H9 (cell line): ENCODE measurements at regions not wholly inside any gene's neighbourhood (a gene's known extent, or its start where the extent isn't known, plus 50 kb on each side); places are given as distances from the start of the nearest gene placed in this dataset.

ENCODE experiments used
- DNase-seq: peaks from one replicate; pipeline ENCODE4 v3.0.0-alpha.2; 2017
- H2AFZ ChIP-seq: one replicate; pipeline ENCODE4 v1.6.1; 2013; ENCODE audit warnings: mild to moderate bottlenecking, low read length, control low read depth, moderate library complexity
- H2AK5ac ChIP-seq: 2 replicates; pipeline ENCODE4 v1.6.1; 2013; ENCODE audit warnings: low read length, control low read depth, mixed read lengths; ENCODE audit not compliant: insufficient read length
- H2BK120ac ChIP-seq: one replicate; pipeline ENCODE4 v1.6.1; 2013; ENCODE audit warnings: low read depth, mild to moderate bottlenecking, low read length, control low read depth, inconsistent platforms; ENCODE audit not compliant: poor library complexity, severe bottlenecking
- H2BK12ac ChIP-seq: 2 replicates; pipeline ENCODE4 v1.6.1; 2013; ENCODE audit warnings: low read length, control low read depth, mixed read lengths, low read depth; ENCODE audit not compliant: insufficient read length
- H2BK15ac ChIP-seq: 2 replicates; pipeline ENCODE4 v1.6.1; 2013; ENCODE audit warnings: low read depth, low read length, control low read depth
- H2BK20ac ChIP-seq: one replicate; pipeline ENCODE4 v1.6.1; 2013; ENCODE audit warnings: low read depth, mild to moderate bottlenecking, low read length, control low read depth, inconsistent platforms; ENCODE audit not compliant: poor library complexity, severe bottlenecking
- H2BK5ac ChIP-seq: 2 replicates; pipeline ENCODE4 v1.6.1; 2013; ENCODE audit warnings: low read length, control low read depth, mixed read lengths; ENCODE audit not compliant: insufficient read length
- H3K14ac ChIP-seq: 2 replicates; pipeline ENCODE4 v1.6.1; 2013; ENCODE audit warnings: low read length, control low read depth; ENCODE audit not compliant: insufficient read depth
- H3K18ac ChIP-seq: 2 replicates; pipeline ENCODE4 v1.6.1; 2013; ENCODE audit warnings: low read depth, mild to moderate bottlenecking, mixed read lengths, low read length, control low read depth; ENCODE audit not compliant: insufficient read length
- H3K23ac ChIP-seq: 2 replicates; pipeline ENCODE4 v1.6.1; 2013; ENCODE audit warnings: low read length, control low read depth, mixed read lengths, low read depth; ENCODE audit not compliant: insufficient read length
- H3K23me2 ChIP-seq: 2 replicates; pipeline ENCODE4 v1.6.1; 2013; ENCODE audit warnings: low read depth, mild to moderate bottlenecking, mixed read lengths, low read length, control low read depth; ENCODE audit not compliant: insufficient read length, poor library complexity, severe bottlenecking
- H3K27ac ChIP-seq: 2 replicates; pipeline ENCODE4 v1.5.1; 2013; ENCODE audit warnings: low read length, control low read depth, mixed read lengths, low read depth; ENCODE audit not compliant: insufficient read length
- H3K27me3 ChIP-seq: 2 replicates; pipeline ENCODE4 v1.6.1; 2013; ENCODE audit warnings: low read length, control low read depth, inconsistent platforms; ENCODE audit not compliant: insufficient read depth
- H3K4ac ChIP-seq: 2 replicates; pipeline ENCODE4 v1.6.1; 2013; ENCODE audit warnings: low read depth, mild to moderate bottlenecking, control low read depth, inconsistent platforms, low read length, moderate library complexity
- H3K4me1 ChIP-seq: 2 replicates; pipeline ENCODE4 v1.6.1; 2013; ENCODE audit warnings: low read length, control low read depth, inconsistent platforms; ENCODE audit not compliant: insufficient read depth
- H3K4me2 ChIP-seq: 2 replicates; pipeline ENCODE4 v1.6.1; 2013; ENCODE audit warnings: low read length, control low read depth, mixed read lengths; ENCODE audit not compliant: insufficient read length, insufficient read depth
- H3K56ac ChIP-seq: 2 replicates; pipeline ENCODE4 v1.6.1; 2013; ENCODE audit warnings: low read depth, mild to moderate bottlenecking, mixed read lengths, low read length, control low read depth; ENCODE audit not compliant: insufficient read length
- H3K79me1 ChIP-seq: 2 replicates; pipeline ENCODE4 v1.6.1; 2013; ENCODE audit warnings: low read depth, mild to moderate bottlenecking, moderate library complexity, low read length, control low read depth, inconsistent platforms; ENCODE audit not compliant: insufficient read depth, poor library complexity, severe bottlenecking
- H3K79me2 ChIP-seq: 2 replicates; pipeline ENCODE4 v1.6.1; 2013; ENCODE audit warnings: low read length, control low read depth, inconsistent platforms; ENCODE audit not compliant: insufficient read depth
- H3K9ac ChIP-seq: 2 replicates; pipeline ENCODE4 v1.6.1; 2013; ENCODE audit warnings: low read length, control low read depth, mixed read lengths; ENCODE audit not compliant: insufficient read length; ENCODE audit errors: extremely low read depth
- H3K9me3 ChIP-seq: one replicate; pipeline ENCODE4 v1.6.1; 2013; ENCODE audit warnings: low read depth, low read length, inconsistent platforms; ENCODE audit not compliant: control insufficient read depth
- H3T11ph ChIP-seq: one replicate; pipeline ENCODE4 v1.6.1; 2013; ENCODE audit warnings: mild to moderate bottlenecking, low read length, control low read depth, inconsistent platforms
- H4K20me1 ChIP-seq: one replicate; pipeline ENCODE4 v1.6.1; 2013; ENCODE audit not compliant: control insufficient read depth, insufficient read length, insufficient read depth
- H4K5ac ChIP-seq: 2 replicates; pipeline ENCODE4 v1.6.1; 2013; ENCODE audit warnings: low read depth, mild to moderate bottlenecking, mixed read lengths, low read length, control low read depth; ENCODE audit not compliant: insufficient read length
- H4K8ac ChIP-seq: replicated peaks from 2 replicates; pipeline ENCODE4 v1.6.1; 2013; ENCODE audit warnings: low read length, control low read depth, mixed read lengths, low read depth; ENCODE audit not compliant: insufficient read length
- H4K91ac ChIP-seq: 2 replicates; pipeline ENCODE4 v1.6.1; 2013; ENCODE audit warnings: low read depth, mild to moderate bottlenecking, moderate library complexity, mixed read lengths, low read length, control low read depth; ENCODE audit not compliant: insufficient read length
- H3K27ac Mint-ChIP-seq, 3 experiments: 2 replicates in 2 of 3; 3 replicates in 1 of 3; pipeline ENCODE4 v1.8.0; 2020 to 2021; ENCODE audit warnings: mixed read lengths in 3 of 3, mild to moderate bottlenecking in 1 of 3, moderate library complexity in 1 of 3
- H3K27me3 Mint-ChIP-seq: 2 replicates; pipeline ENCODE4 v1.8.0; 2021; ENCODE audit warnings: low read depth, mild to moderate bottlenecking, moderate library complexity, mixed read lengths
- H3K36me3 Mint-ChIP-seq, 3 experiments: 2 replicates in 2 of 3; 3 replicates in 1 of 3; pipeline ENCODE4 v1.8.0; 2020 to 2021; ENCODE audit warnings: low read depth in 3 of 3, mixed read lengths in 3 of 3; ENCODE audit not compliant: insufficient read depth in 1 of 3
- H3K4me1 Mint-ChIP-seq, 2 experiments: 2 replicates each; pipeline ENCODE4 v1.8.0; 2020; ENCODE audit warnings: mixed read lengths in 2 of 2
- H3K4me3 Mint-ChIP-seq, 2 experiments: 2 replicates in 1 of 2; 3 replicates in 1 of 2; pipeline ENCODE4 v1.8.0; 2020 to 2021; ENCODE audit warnings: mild to moderate bottlenecking in 2 of 2, mixed read lengths in 2 of 2, moderate library complexity in 1 of 2
- H3K9me3 Mint-ChIP-seq, 2 experiments: 2 replicates in 1 of 2; 3 replicates in 1 of 2; pipeline ENCODE4 v1.8.0; 2020; ENCODE audit warnings: mild to moderate bottlenecking in 2 of 2, mixed read lengths in 2 of 2, moderate library complexity in 1 of 2
- CTCF ChIP-seq: fragments of 200-600 bp; sonication (generic); conservative IDR thresholded peaks from 3 replicates; pipeline ENCODE4 v1.8.0; 2021; ENCODE audit warnings: antibody characterized with exemption, mild to moderate bottlenecking
- WGBS: extraction: QIAGEN DNeasy Blood & Tissue Kit; methylation state at CpG from one replicate; pipeline ENCODE4 v1.1.7; 2013; ENCODE audit warnings: missing lambda C conversion rate, low lambda C conversion rate, mixed read lengths; ENCODE audit not compliant: insufficient read length; ENCODE audit errors: extremely low coverage; 5-methylcytosine and 5-hydroxymethylcytosine counted together

- Histone ChIP-seq H3K9ac (no peak overlapping the region), H3K9me3 (no peaks in the 10 kb centered on the region), H3K23me2 (no peaks in the 10 kb centered on the region), H3K4ac (no peak overlapping the region), H2AK5ac (no peak overlapping the region), H4K20me1 (no peaks in the 10 kb centered on the region), H3K4me1 (no peaks in the 10 kb centered on the region), H3K14ac (no peak overlapping the region), H3K79me1 (no peaks in the 10 kb centered on the region), H3K56ac (no peak overlapping the region), H2BK20ac (no peak overlapping the region), H2AFZ (no peak overlapping the region), H3K4me2 (no peak overlapping the region), H2BK15ac (no peak overlapping the region), H4K91ac (no peak overlapping the region), H4K5ac (no peak overlapping the region), H3K79me2 (no peaks in the 10 kb centered on the region), H2BK12ac (no peak overlapping the region), H3K18ac (no peak overlapping the region), H2BK5ac (no peak overlapping the region), H3T11ph (no peak overlapping the region), H2BK120ac (no peak overlapping the region), H3K27ac (no peak overlapping the region), H4K8ac (no peak overlapping the region), H3K23ac (no peak overlapping the region), H3K27me3 (no peaks in the 10 kb centered on the region)
- Mint-ChIP-seq H3K4me1 (peaks cover 2 to 4% of the 10 kb centered on the region in 2 experiments; a peak in 3 of 4 replicates), H3K27me3 (no peaks in the 10 kb centered on the region), H3K27ac (no peak overlapping the region), H3K9me3 (no peaks in the 10 kb centered on the region; a peak in 1 of 5 replicates), H3K4me3 (no peak overlapping the region), H3K36me3 (no peaks in the 10 kb centered on the region)
- WGBS: no CpG with 5 or more reads among the region's 1 CpG
- no peak for DNase-seq
- no peak for TF ChIP-seq CTCF
Observed at GRCh38 chr7:82578430-82578829, 134.9 kb upstream of the CACNA2D1 start.
